Tongue (tissue), 1 donor: ENCODE measurements at regions not wholly inside any gene's neighbourhood (a gene's known extent, or its start where the extent isn't known, plus 50 kb on each side); places are given as distances from the start of the nearest gene placed in this dataset. TPM values are rescaled to one million over a fixed set of nuclear protein-coding genes. Genes with fewer than 3 reads are reported as not detected.

Experiments used
- small RNA-seq: library from RNA; depleted of rRNA; stranded (forward); fragments of <200 nt; gene quantifications from one replicate; pipeline ENCODE3, GENCODE V24; 2014; ENCODE audit warnings: low replicate concordance

Small RNAs in the stretch of these regions (small RNA-seq; reads per million reads assigned to genes)
- gene RNU6-1323P = not detected
